Right renal pelvis (tissue), 4 donors: ENCODE measurements at regions not wholly inside any gene's neighbourhood (a gene's known extent, or its start where the extent isn't known, plus 50 kb on each side); places are given as distances from the start of the nearest gene placed in this dataset.

Experiments
- DNase-seq, 4 donors: peaks; one replicate each; pipeline ENCODE4 v3.0.0-alpha.2; 2013; ENCODE audit warnings: low read depth in 4 of 4, low spot score in 3 of 4, missing footprints in 1 of 4

GRCh38 chr17:79215631-79216030 is 141.0 kb downstream of the ENGASE start:
- DNase-seq = no peak

GRCh38 chr17:79214940-79215604 is 140.4 kb downstream of the ENGASE start:
- no peak for DNase-seq

- DNase-seq = no peak
These were observed 139.8 kb downstream of the ENGASE start for GRCh38 chr17:79214459-79214858.

DNA sequence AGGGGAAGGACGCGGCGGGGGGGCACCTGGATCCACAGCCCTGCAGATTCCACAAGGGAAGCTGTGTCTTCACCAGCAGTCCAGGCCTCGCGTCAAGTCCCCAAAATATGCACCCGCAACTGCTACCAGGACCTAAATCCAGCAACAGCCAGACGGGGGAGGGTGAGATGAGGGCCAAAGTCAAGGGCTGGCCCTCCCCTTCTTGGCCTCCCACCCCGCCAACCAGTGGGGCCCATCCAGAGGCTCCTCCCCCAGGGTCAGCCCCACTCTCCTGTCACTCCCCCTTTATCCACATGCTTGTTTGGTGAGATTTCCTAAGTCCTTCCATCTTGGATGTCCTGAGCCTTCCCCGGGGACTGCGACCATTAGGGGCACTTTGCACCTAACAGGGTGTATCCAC is 138.7 kb downstream of the ENGASE start:
- no peak for DNase-seq

GRCh38 chr17:79212149-79213087 is 137.8 kb downstream of the ENGASE start:
- no peak for DNase-seq

DNA sequence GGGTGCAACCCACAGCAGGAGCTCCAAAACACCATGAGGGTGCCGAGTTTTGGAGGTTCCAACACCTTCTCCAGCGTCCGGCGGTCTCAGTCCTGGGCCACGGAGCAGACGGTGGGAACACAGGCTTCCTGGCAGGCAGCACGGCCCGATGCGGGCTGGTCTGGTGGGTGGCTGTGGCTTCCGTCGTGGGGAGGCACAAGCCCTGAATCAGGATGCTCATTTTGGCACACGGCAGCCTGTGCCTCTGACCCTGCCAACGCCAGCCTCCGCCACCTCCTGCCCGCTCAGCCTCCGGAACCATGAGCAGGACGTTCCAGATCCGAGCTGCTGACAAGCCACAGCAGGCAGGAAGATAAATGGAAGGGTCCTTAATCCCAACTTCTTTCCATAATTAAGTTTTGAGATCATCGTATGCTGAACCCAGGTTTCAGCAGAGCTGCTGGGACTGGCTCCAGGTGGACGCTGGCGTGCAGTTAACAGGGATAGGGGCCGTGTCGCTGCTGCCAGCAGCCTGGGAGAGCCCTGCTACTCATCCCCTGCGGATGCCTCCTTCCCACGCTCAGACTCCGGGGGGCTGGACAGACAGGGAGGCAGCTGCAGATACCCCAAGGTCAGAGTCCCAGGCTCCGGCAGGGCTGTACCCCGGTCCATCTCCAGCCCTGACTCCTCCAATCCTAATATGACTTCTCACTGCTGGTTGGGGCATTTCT is 136.6 kb downstream of the ENGASE start:
- DNase-seq = no peak

GRCh38 chr17:79210638-79211037 is 136.0 kb downstream of the ENGASE start:
- DNase-seq = no peak

- DNase-seq = no peak
These were observed 133.3 kb downstream of the ENGASE start for GRCh38 chr17:79207960-79208359.

DNA sequence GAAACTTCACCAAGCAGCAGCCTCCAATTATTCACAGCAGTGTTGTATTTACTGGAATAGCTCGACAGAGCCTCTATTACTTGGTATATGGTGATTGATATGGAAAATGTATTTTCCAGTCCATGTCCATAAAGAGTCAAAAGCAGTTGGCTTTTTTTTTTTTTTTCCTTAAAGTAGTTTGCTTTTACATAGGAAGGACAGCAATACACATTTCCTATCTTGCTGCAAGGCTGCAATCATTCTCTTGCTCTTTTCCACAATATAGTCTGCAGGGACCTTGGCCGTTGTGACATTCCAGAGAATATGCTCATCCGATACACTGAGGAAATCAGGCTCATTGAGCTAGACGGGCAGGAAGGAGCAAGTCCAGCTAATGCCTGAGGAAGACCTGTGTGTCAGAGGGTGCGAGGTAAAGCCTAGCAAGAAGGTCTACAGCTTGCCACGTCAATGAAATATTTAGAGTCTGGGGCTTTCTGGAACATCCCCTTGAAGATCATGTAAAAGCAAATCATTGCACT is 131.1 kb downstream of the ENGASE start:
- DNase-seq = no peak

GRCh38 chr17:79204261-79204660 is 129.6 kb downstream of the ENGASE start:
- no peak for DNase-seq

GRCh38 chr17:79203657-79204056 is 129.0 kb downstream of the ENGASE start:
- DNase-seq = no peak

- no peak for DNase-seq
These were observed 128.4 kb downstream of the ENGASE start for GRCh38 chr17:79203016-79203415.

DNA sequence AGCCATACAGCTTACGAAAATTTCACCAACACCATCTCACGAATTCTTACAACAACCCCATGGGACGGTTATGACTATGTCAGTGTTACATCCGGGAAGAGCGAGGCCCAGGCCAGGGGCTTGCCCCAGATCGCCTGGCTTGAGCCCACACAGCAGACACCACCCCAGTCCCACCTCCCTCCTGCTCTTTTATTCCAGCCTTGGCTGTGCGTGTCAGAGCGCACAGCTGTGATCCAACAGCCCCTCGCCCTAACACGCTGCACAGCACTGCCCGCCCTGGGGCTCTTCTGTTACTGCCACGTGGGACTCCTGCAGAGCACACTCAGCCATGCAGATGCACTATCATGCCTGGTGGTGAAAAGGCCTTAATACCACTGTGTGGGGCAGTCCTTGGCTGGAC is 127.9 kb downstream of the ENGASE start:
- DNase-seq = no peak

DNA sequence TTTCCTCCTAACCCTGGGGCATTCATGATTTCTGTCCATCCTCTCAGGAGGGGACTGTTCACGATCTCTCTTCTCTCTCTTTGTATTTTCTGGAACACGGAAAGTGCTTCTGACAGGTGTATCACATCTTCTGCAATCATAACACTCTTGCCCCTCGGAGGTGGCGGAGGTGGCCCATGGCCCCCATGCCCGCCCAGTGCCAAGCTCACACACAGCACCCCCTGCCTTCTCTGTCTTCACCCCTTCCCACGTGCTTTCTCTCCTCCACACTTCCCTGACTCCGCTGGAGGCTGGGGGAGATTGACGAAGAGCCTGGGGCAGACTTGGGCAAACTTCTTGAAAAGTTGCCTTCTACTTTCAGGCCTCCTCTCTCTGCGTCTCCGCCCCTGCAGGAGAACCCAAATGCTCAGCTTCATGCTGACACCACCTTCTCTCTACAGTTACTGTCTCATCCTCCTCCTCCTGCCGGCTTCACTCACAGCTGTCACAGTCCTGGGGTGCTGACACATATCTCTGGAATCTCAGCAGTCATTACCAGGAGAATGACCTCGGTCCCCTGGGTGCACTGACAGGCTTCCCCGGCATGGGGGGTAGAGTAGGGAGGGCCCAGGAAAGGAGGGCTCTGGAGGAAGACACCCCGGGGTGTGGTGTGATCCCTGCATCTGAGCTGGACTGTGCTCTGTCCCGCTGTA is 127.1 kb downstream of the ENGASE start:
- DNase-seq = no peak

- DNase-seq = no peak
These were observed 126.5 kb downstream of the ENGASE start for GRCh38 chr17:79201119-79201518.

- DNase-seq = no peak
These were observed 122.3 kb downstream of the ENGASE start for GRCh38 chr17:79196913-79197312.

DNA sequence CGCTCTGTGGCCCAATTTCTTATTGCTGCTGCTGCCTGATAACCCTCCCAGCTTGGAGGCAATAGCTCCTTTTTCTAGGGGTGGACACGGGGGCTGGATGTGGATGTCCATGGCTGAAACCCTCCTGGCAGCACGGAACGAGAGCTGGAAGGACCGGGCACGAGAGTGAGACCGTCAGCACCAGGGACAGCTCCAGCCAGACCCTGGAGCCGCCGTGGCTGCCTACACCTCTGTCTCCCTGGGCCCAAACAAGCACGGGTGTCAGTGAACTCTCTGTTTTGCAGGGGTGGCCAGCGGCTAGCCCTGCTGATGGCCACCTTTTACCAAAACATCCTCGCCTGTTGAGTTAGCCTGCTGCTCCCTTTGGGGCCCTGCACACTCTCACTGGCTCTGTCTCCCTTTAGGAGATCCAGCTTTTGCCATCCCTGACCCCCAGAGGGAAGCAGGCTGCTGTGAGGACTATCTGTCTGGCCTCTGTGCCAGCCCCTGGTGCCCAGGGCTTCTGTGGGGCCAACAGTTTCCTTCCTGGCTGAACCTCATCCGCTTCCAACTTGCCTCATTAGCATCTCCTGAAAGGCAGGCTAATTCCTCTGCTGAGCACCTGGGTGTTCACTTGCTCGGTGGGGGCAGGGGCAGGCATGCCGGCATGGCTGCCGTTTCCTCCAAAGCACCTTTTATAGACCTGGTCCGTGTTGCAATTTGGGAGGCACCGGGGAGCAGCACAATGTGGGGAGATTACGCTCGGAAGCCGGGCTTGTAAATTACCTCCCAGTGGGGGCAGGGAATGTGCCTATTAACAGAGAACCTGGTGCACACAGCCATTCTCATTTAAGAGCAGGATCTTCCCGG is 118.1 kb downstream of the ENGASE start:
- peak; percentile 34 to 68 (median 46) for DNase-seq

- no peak for DNase-seq
These were observed 116.8 kb downstream of the ENGASE start for GRCh38 chr17:79191270-79191934.

DNA sequence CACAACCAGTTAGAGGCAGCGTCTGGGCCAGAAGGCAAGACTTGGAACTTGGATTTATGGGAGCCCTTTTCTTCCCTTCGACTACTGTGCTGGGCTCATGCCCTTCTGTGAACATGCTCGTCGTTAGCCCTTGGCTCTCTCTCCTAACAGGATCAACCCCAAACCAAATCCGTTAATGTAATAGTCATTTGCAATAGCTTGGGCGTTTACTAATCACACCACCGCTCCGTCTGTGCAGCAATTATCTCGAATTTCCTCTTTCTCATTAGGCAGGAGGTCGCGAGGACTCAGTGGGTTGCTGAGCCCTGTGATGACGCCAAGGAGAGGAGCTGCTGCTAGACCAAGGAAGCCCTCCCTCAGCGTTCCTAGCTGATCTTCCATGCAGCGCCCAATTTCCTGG is 114.7 kb downstream of the ENGASE start:
- DNase-seq = no peak
